ENCODE measurements at regions not wholly inside any gene's neighbourhood (a gene's known extent, or its start where the extent isn't known, plus 50 kb on each side); places are given as distances from the start of the nearest gene placed in this dataset.

GRCh38 chr15:46616033-46616432 lies 981.2 kb downstream of the SQOR start:
- no peak for TF ChIP-seq CTCF (IDR thresholded peaks at IDR 0.05; ENCODE audit: insufficient read depth, low read length, poor library complexity, severe bottlenecking)
- TF ChIP-seq EZH2phosphoT487 (conservative IDR thresholded peaks at IDR 0.05; ENCODE audit: low read length), result no peak

All from SU-DHL-6 (cell line).